ENCODE measurements at regions not wholly inside any gene's neighbourhood (a gene's known extent, or its start where the extent isn't known, plus 50 kb on each side); places are given as distances from the start of the nearest gene placed in this dataset.

- Histone ChIP-seq H3K36me3 (no peaks in the 10 kb centered on the region), H3K4me1 (no peaks in the 10 kb centered on the region), H3K9me3 (no peaks in the 10 kb centered on the region), H3K27ac (no peak overlapping the region), H3K4me3 (replicated peaks in 1 of 3) (no peak overlapping the region), H3K27me3 (no peaks in the 10 kb centered on the region)
- no peak for DNase-seq
- 40 to 56% methylated on average over 4 of the region's 4 CpGs for WGBS, 2 donors
- intact Hi-C loops (cut with DNase I): loop anchor here (10.0 kb wide), 1 partner anchor 215 kb away; the partner anchor contains the start of gene ABCC12
- no peak for TF ChIP-seq POLR2A (IDR thresholded peaks at IDR 0.05)
- TF ChIP-seq CTCF (IDR thresholded peaks at IDR 0.05): no peak
Measured at GRCh38 chr16:47939680-47940079, 216.1 kb downstream of the ABCC12 start.

GRCh38 chr16:47938272-47938671 lies 217.5 kb downstream of the ABCC12 start:
- Histone ChIP-seq H3K4me3 (replicated peaks in 1 of 3) (no peak overlapping the region), H3K27me3 (no peaks in the 10 kb centered on the region), H3K27ac (no peak overlapping the region), H3K4me1 (no peaks in the 10 kb centered on the region), H3K36me3 (no peaks in the 10 kb centered on the region), H3K9me3 (no peaks in the 10 kb centered on the region)
- WGBS, 2 donors: 78 to 87% methylated on average over 1 of the region's 1 CpG
- DNase-seq: no peak
- intact Hi-C loops (cut with DNase I): no loop called here
- TF ChIP-seq CTCF (IDR thresholded peaks at IDR 0.05) (no peak), POLR2A (IDR thresholded peaks at IDR 0.05) (no peak)

GRCh38 chr16:47928008-47928407 lies 227.8 kb downstream of the ABCC12 start:
- TF ChIP-seq POLR2A (IDR thresholded peaks at IDR 0.05) (no peak), CTCF (IDR thresholded peaks at IDR 0.05) (no peak)
- Histone ChIP-seq H3K4me3 (replicated peaks in 1 of 3) (no peak overlapping the region), H3K4me1 (no peaks in the 10 kb centered on the region), H3K9me3 (no peaks in the 10 kb centered on the region), H3K36me3 (no peaks in the 10 kb centered on the region), H3K27ac (no peak overlapping the region), H3K27me3 (no peaks in the 10 kb centered on the region)
- 81 to 87% methylated on average over 9 of the region's 9 CpGs for WGBS, 2 donors
- DNase-seq: no peak
- intact Hi-C loops (cut with DNase I): no loop called here

GRCh38 chr16:47927330-47927729 lies 228.5 kb downstream of the ABCC12 start:
- H3K36me3 ChIP-seq: no peaks in the 10 kb centered on the region
- no peaks in the 10 kb centered on the region for H3K9me3 ChIP-seq
- no peaks in the 10 kb centered on the region for H3K27me3 ChIP-seq
- intact Hi-C loops (cut with DNase I): no loop called here
- TF ChIP-seq POLR2A (IDR thresholded peaks at IDR 0.05) (no peak), CTCF (IDR thresholded peaks at IDR 0.05) (no peak)
- DNase-seq: no peak
- no peak overlapping the region for H3K27ac ChIP-seq
- 93 to 94% methylated on average over 6 of the region's 6 CpGs for WGBS, 2 donors
- no peak overlapping the region for H3K4me3 ChIP-seq (replicated peaks in 1 of 3)
- no peaks in the 10 kb centered on the region for H3K4me1 ChIP-seq

GRCh38 chr16:47925811-47926460 lies 229.9 kb downstream of the ABCC12 start:
- H3K27ac ChIP-seq: no peak overlapping the region
- no peak for DNase-seq
- whole genome bisulfite sequencing, 2 donors: 92 to 95% methylated on average over 8 of the region's 8 CpGs

More at GRCh38 chr16:47925811-47926460, 229.9 kb downstream of the ABCC12 start:
- intact Hi-C loops (cut with DNase I): no loop called here
- Histone ChIP-seq H3K9me3 (no peaks in the 10 kb centered on the region), H3K4me1 (no peaks in the 10 kb centered on the region), H3K4me3 (replicated peaks in 1 of 3) (no peak overlapping the region), H3K36me3 (no peaks in the 10 kb centered on the region), H3K27me3 (no peaks in the 10 kb centered on the region)
- no peak for TF ChIP-seq POLR2A (IDR thresholded peaks at IDR 0.05)
